HG03025 (cell line): ENCODE measurements at regions not wholly inside any gene's neighbourhood (a gene's known extent, or its start where the extent isn't known, plus 50 kb on each side); places are given as distances from the start of the nearest gene placed in this dataset.
A peak's percentile ranks its signal among the peaks of the same experiment; 100 is the strongest.

Experiments
- ATAC-seq: cut with Tn5 transposase; IDR thresholded peaks from one replicate; pipeline ENCODE4 v1.9.1; 2021; ENCODE audit warnings: mild to moderate bottlenecking, moderate library complexity; ENCODE audit not compliant: unreplicated experiment, low FRiP score

DNA sequence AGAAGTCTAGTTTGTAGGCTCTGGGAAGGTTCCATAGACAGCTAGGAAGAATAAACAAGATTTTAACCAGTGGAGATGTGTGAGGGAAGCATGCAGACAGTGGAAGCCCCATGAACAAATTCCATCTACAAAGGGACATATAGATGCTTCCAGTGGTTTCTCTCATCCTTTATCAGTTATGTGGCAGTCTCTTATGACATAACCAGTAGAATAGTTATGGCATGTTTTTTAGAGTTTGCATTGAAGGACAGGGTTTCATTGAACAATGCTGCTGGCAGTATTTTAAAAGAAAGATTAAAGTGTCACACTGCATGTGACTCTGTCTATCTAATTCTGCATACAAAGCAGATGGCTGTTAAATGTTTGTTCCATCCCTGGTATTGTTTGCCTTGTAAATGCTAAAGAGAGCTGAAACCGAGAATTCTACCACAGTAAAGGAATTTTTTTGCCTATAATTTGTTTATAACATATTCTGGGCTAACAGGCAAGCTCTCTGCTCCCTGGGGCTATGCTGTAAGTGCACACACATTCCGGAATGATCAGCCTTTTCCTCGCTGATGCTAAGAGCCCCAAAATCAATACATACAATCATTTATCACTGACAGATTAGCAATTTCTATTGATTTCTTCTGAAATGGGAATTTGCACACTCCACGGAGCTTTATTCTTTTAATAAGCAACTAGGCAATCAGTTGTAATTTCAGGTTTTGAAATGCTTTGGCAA lies 76.8 kb upstream of the PELI1 start:
- no peak for ATAC-seq

DNA sequence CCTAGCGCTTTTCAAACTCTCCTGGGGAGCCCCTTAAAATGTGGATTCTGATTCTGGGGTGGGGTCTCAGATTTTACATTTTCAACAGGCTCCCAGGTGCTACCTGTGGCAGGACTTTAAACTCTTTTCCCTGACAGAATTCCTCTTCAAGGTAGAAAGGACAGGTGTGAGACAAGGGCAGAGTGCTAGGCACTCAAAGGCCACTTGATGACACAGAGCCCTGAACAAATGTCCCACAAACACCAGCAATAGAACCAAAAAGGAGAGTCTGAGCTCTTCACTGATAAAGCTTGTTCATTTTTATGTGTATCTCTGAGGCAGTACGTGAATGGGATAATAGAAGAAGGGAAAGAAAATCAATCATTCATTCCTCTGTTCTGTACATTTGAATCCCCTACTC lies 77.7 kb upstream of the PELI1 start:
- no peak for ATAC-seq

DNA sequence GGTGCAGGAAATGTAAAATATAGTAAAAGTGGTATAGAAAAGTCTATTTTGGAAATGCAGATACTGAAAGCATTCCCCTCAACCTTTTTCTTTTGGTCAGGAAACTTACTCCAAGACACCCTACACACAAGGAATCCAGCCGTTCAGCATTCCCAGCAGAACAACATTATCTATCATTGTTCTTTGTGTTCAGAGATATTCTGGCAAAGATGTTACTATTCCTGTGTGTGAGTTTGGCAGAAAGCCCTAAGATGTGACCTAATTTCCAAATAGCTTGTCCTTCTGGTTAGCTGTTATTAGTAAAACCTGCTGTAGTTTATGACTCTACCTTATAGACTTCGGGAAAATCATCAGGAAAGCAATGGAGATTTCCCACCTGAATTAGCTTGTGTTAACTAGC lies 78.1 kb upstream of the PELI1 start:
- ATAC-seq = no peak

DNA sequence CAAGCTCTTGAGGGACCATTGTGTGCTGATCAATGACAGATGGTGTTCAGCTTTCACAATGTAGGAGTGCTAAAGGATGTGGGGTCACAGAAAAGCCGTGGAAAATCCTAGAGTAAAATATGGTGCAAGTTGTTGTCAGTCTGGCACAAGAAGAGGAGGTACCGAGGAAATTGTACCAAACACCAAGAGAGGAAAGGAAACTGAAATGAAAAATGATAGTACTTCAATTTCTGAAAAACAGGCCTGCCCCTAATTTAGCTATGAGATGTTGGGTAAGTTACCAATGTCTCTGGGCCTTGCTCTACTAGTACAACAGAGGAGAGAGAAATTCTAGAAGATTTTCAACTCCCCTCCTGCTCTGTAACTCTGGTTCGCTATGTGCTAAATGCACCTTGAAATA lies 78.8 kb upstream of the PELI1 start:
- ATAC-seq = no peak

DNA sequence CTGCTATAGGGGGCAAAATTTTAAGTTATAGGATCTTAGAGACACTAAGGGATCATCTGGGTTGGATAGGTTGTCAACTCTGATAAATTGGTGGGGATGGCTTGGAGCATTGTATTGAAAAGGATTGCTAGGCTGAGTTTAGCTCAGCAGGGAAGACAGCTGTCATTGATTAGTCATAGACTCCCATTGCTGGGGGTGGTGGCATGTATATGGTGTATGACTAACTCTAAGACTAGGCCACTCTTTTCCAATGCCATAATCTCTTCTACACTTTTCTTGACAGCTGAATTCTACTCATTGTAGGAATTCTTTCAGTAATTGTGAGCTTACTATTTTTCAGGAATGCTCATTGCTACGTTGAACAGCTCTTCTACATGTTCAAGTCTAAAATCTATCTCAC lies 81.3 kb upstream of the PELI1 start:
- no peak for ATAC-seq

DNA sequence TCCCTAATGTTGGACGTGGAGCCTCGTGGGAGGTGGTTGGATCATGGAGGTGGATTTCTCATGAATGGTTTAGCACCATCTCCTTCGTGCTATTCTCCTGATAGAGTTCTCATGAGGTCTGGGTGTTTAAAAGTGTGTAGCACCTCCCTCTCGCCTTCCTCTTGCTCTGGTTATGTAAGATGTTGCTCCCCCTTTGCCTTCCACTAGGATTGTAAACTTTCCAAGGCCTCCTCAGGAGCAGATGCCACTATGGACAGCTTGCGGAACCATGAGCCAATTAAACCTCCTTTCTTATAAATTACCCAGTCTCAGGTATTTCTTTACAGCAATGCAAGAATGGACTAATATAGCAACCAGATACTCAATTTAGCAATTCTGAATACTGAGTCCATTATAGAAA lies 82.4 kb upstream of the PELI1 start:
- no peak for ATAC-seq

DNA sequence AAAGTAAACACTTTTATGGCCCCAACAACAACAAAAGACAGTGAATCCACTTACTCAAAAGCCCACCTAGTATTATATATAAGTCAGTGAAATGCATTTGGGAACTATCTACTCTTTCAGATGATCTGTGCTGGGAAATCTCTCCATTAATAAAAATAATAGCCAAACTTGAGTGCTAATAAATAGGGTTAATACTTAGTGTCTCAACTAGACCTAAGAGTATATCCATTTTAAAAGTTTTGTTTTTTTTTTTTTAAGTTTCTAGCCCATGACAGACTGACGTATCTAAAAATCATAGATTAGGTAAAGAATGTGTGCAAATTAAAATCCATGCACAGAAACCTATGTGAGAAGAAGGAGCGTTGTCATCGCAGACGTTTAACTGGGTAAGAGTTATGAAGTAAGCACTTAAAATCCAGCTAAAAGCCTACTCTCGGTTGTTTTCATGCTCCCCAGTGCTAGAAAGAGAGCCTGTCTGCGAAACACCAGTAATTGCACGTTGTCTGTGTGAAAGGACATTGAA lies 83.4 kb upstream of the PELI1 start:
- ATAC-seq = no peak

DNA sequence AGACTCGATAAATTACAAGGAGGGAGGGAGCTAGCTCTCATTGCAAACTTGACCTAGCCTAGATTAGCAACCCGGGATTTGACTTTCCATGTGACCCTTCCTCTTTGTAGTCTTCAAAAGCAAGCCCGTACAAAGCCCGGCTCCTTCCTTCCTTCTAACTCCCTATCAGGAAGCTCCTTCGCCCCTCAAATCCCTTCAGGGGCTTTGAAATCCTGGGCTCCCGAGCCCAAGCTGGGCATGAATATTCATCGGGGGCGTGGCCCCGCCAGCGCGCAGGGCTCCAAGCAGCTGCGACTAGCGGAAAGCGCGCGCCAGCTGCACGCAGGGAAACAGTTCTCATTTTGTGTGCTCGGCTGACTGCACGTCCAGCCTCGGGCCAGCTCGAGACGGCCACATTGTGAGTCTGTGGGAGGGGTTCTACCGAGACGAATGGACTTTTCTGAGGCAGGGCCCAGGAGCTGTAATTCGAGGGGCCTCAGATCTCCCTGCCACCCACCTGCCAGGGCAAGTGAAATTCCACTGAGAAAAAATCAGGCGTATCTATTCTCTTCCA lies 84.0 kb upstream of the PELI1 start:
- ATAC-seq = peak; percentile 90

DNA sequence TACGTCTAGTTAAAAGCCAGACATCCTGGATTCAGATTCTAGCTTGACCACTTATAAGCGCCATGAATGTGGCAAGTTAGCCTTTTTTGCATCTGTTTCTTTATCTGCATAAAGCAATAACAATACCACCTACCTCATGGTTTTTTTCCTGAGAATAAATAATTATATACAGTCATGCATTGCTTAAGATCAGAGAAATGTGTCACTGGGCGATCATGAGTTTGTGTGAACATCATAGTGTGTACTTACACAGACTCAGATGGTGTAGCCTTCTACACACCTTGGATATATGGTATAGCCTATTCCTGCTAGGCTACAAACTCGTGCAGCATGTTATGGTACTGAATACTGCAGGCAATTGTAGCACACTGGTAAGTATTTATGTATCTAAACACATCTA lies 84.7 kb upstream of the PELI1 start:
- no peak for ATAC-seq

DNA sequence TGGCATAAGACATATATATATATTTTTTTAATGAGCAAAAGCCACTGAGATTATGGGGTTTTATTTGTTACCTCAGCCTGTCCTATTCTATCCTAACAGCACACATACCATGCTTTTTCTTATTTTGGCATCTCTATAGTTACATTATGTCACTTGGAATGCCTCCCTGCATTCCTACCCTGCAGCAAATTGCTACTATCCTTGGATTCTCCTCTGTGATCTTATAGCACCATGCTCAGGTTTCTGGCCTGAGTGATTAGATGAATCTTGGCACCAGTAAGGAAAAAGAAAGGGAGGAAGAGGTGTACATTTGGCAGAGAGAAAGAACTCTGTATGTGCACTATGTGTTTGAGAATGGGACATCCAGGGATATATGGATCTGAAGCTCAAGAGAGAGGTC lies 86.3 kb upstream of the PELI1 start:
- ATAC-seq = no peak

DNA sequence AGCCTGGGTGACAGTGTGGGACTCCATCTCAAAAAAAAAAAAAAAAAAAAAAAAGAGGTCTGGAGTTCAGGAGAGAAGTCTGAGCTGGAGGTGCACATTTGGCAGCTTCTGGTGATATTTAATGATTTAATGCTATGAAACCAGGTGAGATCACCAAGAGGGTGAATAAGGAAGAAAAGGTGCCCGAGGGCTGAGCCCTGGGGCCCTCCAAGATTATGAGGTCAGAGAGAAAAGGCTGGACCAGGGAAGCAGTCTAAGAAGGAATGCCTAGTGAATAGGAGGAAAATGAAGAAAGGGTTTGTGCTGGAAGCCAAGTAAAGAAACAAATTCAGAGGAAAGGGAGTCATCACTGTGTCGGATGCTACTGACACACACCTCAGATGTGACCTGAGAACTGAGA lies 88.0 kb upstream of the PELI1 start:
- no peak for ATAC-seq

DNA sequence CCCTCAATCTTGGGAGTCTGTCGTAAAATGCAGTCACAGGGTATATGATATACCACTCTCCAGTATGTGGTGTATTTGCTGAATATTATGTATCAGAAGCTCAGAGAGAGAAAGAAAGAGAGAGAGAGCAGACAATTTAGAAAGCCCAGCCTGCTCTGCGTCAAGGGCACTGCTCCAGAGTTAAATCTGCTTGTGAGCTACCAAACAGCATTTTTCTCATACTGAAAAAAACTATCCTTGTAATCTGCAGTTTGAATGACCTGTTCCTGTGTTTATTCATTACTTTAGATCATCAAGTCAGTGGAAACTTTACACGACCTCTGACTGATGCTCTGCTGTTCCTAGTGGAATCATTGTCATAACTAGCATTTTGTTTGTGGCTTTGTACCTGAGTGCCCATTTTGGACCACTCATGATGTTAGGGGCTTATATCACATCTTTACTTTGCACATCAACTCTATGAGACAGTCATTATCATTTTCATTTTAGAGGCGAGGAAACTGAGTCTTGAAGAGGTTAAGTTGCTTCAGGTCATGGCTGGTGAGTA lies 89.2 kb upstream of the PELI1 start:
- ATAC-seq = no peak

DNA sequence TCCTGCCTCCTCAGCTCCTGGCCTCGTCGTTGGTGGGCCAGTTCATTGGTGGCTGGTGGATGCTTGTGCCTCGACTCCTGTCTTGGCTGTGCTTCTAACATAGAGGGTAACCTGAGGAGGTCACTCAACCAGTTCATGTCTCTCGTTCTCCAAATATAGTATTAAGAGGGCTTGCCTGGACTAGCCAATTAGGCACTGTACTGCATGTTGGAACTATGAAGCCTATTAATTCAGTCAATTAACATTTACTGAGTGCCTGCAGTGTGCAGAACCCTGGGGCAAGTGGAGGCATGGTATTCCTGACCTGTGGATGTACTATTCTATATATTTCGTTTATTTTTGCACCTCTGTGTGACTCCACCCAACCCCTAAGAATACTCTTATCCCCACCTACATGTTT lies 89.9 kb upstream of the PELI1 start:
- no peak for ATAC-seq

DNA sequence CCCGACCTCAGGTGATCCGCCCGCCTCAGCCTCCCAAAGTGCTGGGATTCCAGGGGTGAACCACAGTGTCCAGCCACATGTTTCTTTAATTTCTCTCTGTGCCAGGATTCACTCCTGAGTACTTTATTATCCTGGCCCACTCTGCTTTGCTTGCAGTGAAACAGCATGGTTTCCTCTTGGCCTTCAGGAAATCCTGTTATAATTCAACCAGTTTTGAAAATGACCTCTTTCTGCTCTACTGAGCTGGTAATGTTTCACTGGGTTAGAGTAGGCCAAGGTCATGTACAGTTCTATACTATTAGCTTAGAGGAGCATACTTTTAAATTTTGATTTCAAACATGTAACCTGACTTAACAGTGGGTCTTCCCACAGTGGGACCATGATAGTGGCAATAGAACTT lies 90.6 kb upstream of the PELI1 start:
- ATAC-seq = no peak

DNA sequence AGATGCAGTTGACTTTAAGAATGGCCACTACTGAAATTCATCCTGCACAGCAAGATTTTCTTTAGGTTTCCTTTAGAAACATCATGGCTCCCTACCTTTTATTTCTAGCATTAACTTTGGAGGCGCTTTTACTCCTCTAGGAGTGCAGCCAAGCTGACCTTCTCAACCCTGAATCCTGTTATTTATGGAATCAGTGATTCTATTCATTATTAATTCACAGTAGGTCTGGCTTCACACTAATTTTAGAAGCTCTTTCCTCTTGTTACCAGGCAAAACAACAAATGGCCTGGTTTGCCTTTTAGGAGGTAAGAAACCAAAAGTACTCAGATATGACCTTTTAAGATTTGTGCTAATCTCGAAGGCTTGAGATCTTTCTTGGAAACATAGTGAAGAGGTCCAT lies 93.0 kb upstream of the PELI1 start:
- no peak for ATAC-seq

DNA sequence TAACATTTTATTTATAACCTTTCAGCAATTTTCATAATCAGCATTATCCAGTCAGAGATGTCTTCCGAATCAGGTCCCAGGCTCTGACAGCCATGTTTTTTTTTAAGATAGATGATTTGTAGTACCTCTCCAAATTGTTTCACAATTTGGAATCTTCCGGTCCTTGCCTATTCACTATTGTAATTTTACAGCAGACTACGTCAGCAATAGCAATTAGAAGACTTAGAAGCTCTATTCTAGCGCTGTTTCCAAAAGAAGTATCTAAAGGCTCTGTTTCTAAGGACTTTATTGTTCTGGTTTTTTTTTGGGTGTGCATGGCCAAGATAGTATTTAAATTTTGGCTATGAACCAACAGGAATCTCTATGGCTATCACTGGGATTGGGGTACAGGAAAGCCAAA lies 94.6 kb upstream of the PELI1 start:
- no peak for ATAC-seq

DNA sequence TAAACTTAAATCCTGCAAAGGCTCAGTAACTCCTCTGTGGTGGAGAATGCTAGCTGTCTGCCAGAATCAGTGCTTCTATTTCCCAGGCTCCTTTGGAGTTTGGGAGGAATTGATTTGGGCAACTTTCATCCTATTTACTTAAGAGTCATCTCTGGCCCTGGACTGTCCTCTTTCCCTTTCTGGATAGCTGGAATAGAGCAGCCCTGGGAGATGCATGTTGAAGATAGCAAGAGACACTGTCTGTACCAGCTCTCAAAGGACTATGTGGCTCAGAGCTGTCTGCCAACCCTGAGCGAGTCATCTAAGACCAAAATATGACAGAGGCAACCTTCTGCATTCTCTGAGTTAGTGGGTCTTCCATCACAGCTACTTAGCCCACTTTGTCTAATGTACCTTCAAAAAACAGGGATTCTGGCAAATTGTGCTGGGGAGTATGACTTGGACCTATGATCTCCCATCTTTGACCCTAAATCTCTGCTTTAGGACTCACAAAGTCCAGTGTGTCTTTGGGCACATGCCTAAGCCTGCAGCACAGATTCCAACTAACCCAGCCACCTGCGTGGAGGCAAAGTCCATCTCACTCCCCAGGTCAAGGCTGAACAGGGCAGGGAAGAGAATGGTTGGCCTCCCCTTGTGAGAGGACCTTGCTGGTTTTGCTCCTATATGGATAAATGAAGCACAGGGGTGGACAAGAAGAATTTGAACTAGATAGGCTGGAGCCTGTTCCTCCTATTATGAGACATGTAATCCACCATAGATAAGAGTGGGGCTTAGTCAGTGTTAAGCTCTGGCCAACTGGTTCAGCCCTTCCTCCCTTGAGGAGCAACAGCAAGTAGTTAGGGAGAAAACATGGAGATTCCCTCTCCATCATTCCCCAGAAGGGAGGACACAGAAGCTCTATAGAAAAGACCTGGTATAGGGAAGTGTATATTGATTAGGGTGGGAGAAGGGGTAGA lies 99.1 kb upstream of the PELI1 start:
- no peak for ATAC-seq

DNA sequence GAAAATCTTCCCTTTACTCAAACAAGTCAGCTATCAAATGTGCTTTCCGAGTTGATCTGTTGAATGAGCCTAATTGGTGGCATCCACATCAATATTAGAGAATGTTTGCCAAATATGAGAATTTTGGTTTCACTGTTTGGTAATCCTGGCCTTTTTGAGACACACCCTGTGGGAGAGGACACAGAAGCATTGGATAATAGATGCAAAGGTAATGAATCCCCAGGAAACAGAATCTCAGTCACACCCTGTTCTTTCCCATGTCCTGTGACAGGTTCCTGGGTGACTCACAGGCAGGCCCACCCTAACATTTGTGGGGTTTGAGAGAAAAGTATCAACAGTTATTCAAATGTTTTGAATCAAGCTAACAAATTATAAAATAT lies 99.8 kb upstream of the PELI1 start:
- ATAC-seq = no peak

DNA sequence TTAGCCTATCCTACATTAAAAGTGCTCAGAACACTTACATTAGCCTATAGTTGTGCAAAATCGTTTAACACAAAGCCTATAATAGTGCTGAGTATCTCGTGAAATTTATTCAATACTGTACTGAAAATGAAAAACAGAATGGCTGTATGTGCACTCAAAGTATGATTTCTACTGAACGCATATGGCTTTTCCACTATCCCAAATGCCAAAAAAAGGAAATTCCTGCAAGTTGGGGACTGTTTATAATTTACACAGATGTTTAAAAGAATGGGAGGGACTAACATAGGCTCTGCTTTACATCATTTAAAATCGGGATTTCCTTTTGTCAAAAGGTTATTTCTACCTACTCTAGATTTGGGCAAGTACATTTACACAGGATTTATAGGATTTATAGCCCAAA lies 101.4 kb upstream of the PELI1 start:
- ATAC-seq = no peak

DNA sequence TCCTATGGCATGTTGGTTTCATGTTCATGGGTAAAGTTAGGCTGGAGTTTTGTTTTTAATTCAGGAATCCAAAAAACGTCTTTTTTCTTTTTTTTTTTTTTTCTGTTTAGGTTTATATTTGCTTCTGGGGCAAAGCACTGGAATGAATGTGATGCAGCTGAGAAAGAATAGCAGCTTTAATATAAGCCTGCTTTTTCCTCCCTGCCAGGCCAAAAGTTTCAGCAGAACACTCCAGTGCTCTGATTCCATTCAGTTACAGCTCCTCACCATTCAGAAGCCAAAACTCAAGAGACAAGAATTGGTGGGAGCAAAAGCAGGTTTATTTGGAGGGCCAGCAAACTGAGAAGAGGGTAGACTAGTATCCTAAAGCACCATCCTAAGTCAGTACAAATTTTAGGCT lies 102.7 kb upstream of the PELI1 start:
- no peak for ATAC-seq

DNA sequence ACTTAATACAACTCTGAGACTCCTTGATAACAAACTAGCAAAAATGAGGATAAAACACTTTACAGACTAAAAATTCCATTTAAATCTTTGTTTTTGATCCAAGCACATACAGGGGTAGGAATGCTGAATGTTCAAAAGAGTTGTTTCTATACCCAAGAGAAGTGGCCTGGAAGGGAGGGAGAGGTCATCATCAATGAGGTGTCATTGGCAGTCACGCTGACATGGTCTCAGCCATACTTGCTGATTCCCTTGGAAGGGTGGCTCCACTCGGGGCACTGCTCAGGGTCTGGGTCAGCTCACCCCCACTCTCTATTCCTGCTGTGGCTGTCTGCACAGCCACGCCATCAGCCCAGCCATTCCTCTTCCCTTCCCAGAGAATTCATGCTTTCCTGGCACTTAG lies 105.2 kb upstream of the PELI1 start:
- no peak for ATAC-seq
